ENCODE measurements at regions not wholly inside any gene's neighbourhood (a gene's known extent, or its start where the extent isn't known, plus 50 kb on each side); places are given as distances from the start of the nearest gene placed in this dataset.
"Not testable (repeated sequence)": the region's sequence is repeated elsewhere in the genome, so short reads cannot be mapped to it uniquely, and the experiment has no call there.

GRCh38 chr12:87059231-87059630, 803.0 kb upstream of the MGAT4C start:
- no peak for DNase-seq

GRCh38 chr12:87054226-87054625, 798.0 kb upstream of the MGAT4C start:
- no peak for DNase-seq

- DNase-seq, result no peak
These were observed 795.4 kb upstream of the MGAT4C start for GRCh38 chr12:87051621-87052020.

GRCh38 chr12:87047691-87048090, 791.5 kb upstream of the MGAT4C start:
- no peak for DNase-seq

- DNase-seq, result no peak
These were observed 783.3 kb upstream of the MGAT4C start for GRCh38 chr12:87039536-87039935.

- no peak for DNase-seq
These were observed 781.9 kb upstream of the MGAT4C start for GRCh38 chr12:87038098-87038497.

GRCh38 chr12:87025976-87026375, 769.8 kb upstream of the MGAT4C start:
- no peak for DNase-seq

- no peak for DNase-seq
These were observed 765.2 kb upstream of the MGAT4C start for GRCh38 chr12:87021400-87021799.

- DNase-seq, result no peak
These were observed 763.9 kb upstream of the MGAT4C start for GRCh38 chr12:87020071-87020470.

GRCh38 chr12:87015352-87015751, 759.2 kb upstream of the MGAT4C start:
- no peak for DNase-seq

- no peak for DNase-seq
These were observed 752.7 kb upstream of the MGAT4C start for GRCh38 chr12:87008785-87009384.

- no peak for DNase-seq
These were observed 744.9 kb upstream of the MGAT4C start for GRCh38 chr12:87001102-87001501.

- DNase-seq, result no peak
These were observed 729.1 kb upstream of the MGAT4C start for GRCh38 chr12:86985298-86985697.

GRCh38 chr12:86970595-86970994, 714.4 kb upstream of the MGAT4C start:
- not testable (repeated sequence) for DNase-seq

GRCh38 chr12:86959766-86960458, 703.7 kb upstream of the MGAT4C start:
- no peak for DNase-seq

GRCh38 chr12:86950444-86950843, 694.3 kb upstream of the MGAT4C start:
- no peak for DNase-seq

GRCh38 chr12:86950043-86950442, 693.9 kb upstream of the MGAT4C start:
- no peak for DNase-seq

GRCh38 chr12:86948851-86949250, 692.7 kb upstream of the MGAT4C start:
- DNase-seq, result no peak

- DNase-seq, result no peak
These were observed 689.5 kb upstream of the MGAT4C start for GRCh38 chr12:86945685-86946196.

GRCh38 chr12:86944197-86944819, 688.1 kb upstream of the MGAT4C start:
- not testable (repeated sequence) for DNase-seq

GRCh38 chr12:86931714-86932113, 675.5 kb upstream of the MGAT4C start:
- no peak for DNase-seq

GRCh38 chr12:86929962-86930361, 673.8 kb upstream of the MGAT4C start:
- no peak for DNase-seq

- DNase-seq, result no peak
These were observed 660.9 kb upstream of the MGAT4C start for GRCh38 chr12:86917121-86917520.

- no peak for DNase-seq
These were observed 658.5 kb upstream of the MGAT4C start for GRCh38 chr12:86914721-86915120.
